ENCODE measurements at regions not wholly inside any gene's neighbourhood (a gene's known extent, or its start where the extent isn't known, plus 50 kb on each side); places are given as distances from the start of the nearest gene placed in this dataset.
"Not testable (repeated sequence)": the region's sequence is repeated elsewhere in the genome, so short reads cannot be mapped to it uniquely, and the experiment has no call there.

- Mint-ChIP-seq H3K27ac (no peak overlapping the region), H3K4me1 (no peaks in the 10 kb centered on the region), H3K36me3 (no peaks in the 10 kb centered on the region), H3K9me3 (no peaks in the 10 kb centered on the region), H3K27me3 (peaks cover 7% of the 10 kb centered on the region), H3K4me3 (no peak overlapping the region)
- ATAC-seq (ENCODE audit: low read depth) (no peak), DNase-seq (ENCODE audit: low spot score in 2 of 2) (no peak)
Observed at GRCh38 chr4:145278341-145279121, 98.1 kb upstream of the OTUD4 start.

GRCh38 chr4:145277011-145277410, 96.6 kb upstream of the OTUD4 start:
- Mint-ChIP-seq H3K36me3 (no peaks in the 10 kb centered on the region), H3K9me3 (no peaks in the 10 kb centered on the region), H3K27ac (no peak overlapping the region), H3K4me3 (no peak overlapping the region), H3K4me1 (no peaks in the 10 kb centered on the region), H3K27me3 (peaks cover 5% of the 10 kb centered on the region)
- ATAC-seq (ENCODE audit: low read depth), result no peak
- DNase-seq (ENCODE audit: low spot score in 2 of 2), result no peak

GRCh38 chr4:145276050-145276449, 95.7 kb upstream of the OTUD4 start:
- Mint-ChIP-seq H3K27me3 (peaks cover 5% of the 10 kb centered on the region), H3K4me3 (no peak overlapping the region), H3K27ac (no peak overlapping the region), H3K36me3 (no peaks in the 10 kb centered on the region), H3K4me1 (no peaks in the 10 kb centered on the region), H3K9me3 (no peaks in the 10 kb centered on the region)
- DNase-seq (ENCODE audit: low spot score in 2 of 2) (no peak), ATAC-seq (ENCODE audit: low read depth) (no peak)

- DNase-seq (ENCODE audit: low spot score in 2 of 2) (no peak), ATAC-seq (ENCODE audit: low read depth) (no peak)
- Mint-ChIP-seq H3K4me1 (no peaks in the 10 kb centered on the region), H3K36me3 (no peaks in the 10 kb centered on the region), H3K27me3 (no peaks in the 10 kb centered on the region), H3K27ac (no peak overlapping the region), H3K4me3 (no peak overlapping the region), H3K9me3 (no peaks in the 10 kb centered on the region)
Observed at GRCh38 chr4:145271194-145271593, 90.8 kb upstream of the OTUD4 start.

- no peak overlapping the region for H3K4me3 Mint-ChIP-seq
- H3K4me1 Mint-ChIP-seq, result no peaks in the 10 kb centered on the region
- no peaks in the 10 kb centered on the region for H3K9me3 Mint-ChIP-seq
- H3K27me3 Mint-ChIP-seq, result peaks cover under 1% of the 10 kb centered on the region
- DNase-seq (ENCODE audit: low spot score in 2 of 2) (no peak), ATAC-seq (ENCODE audit: low read depth) (no peak)
- H3K27ac Mint-ChIP-seq, result no peak overlapping the region
- H3K36me3 Mint-ChIP-seq, result no peaks in the 10 kb centered on the region
Observed at GRCh38 chr4:145266881-145267280, 86.5 kb upstream of the OTUD4 start.

- no peak overlapping the region for H3K4me3 Mint-ChIP-seq
- H3K36me3 Mint-ChIP-seq, result no peaks in the 10 kb centered on the region
- no peak for ATAC-seq (ENCODE audit: low read depth)
- H3K27me3 Mint-ChIP-seq, result peaks cover 1% of the 10 kb centered on the region
- H3K4me1 Mint-ChIP-seq, result no peaks in the 10 kb centered on the region
- no peak overlapping the region for H3K27ac Mint-ChIP-seq
- DNase-seq (ENCODE audit: low spot score in 2 of 2), result no peak
- H3K9me3 Mint-ChIP-seq, result peaks cover 2% of the 10 kb centered on the region
Observed at GRCh38 chr4:145260091-145260490, 79.7 kb upstream of the OTUD4 start.

- DNase-seq (ENCODE audit: low spot score in 2 of 2); H3K9me3 Mint-ChIP-seq; H3K4me3 Mint-ChIP-seq; H3K27ac Mint-ChIP-seq; H3K4me1 Mint-ChIP-seq; ATAC-seq (ENCODE audit: low read depth); H3K27me3 Mint-ChIP-seq; H3K36me3 Mint-ChIP-seq: not testable (repeated sequence)
Observed at GRCh38 chr4:145255311-145255710, 74.9 kb upstream of the OTUD4 start.

- peaks cover 17% of the 10 kb centered on the region for H3K27me3 Mint-ChIP-seq
- no peaks in the 10 kb centered on the region for H3K4me1 Mint-ChIP-seq
- no peak for DNase-seq (ENCODE audit: low spot score in 2 of 2)
- no peak overlapping the region for H3K4me3 Mint-ChIP-seq
- no peaks in the 10 kb centered on the region for H3K36me3 Mint-ChIP-seq
- H3K9me3 Mint-ChIP-seq, result no peaks in the 10 kb centered on the region
- H3K27ac Mint-ChIP-seq, result no peak overlapping the region
- ATAC-seq (ENCODE audit: low read depth), result no peak
Observed at GRCh38 chr4:145252190-145252589, 71.8 kb upstream of the OTUD4 start.

GRCh38 chr4:145251391-145251790, 71.0 kb upstream of the OTUD4 start:
- Mint-ChIP-seq H3K27me3 (peaks cover 17% of the 10 kb centered on the region), H3K9me3 (no peaks in the 10 kb centered on the region)
- ATAC-seq (ENCODE audit: low read depth), result no peak

GRCh38 chr4:145248971-145249370, 68.6 kb upstream of the OTUD4 start:
- H3K27ac Mint-ChIP-seq, result no peak overlapping the region
- DNase-seq (ENCODE audit: low spot score in 2 of 2) (no peak), ATAC-seq (ENCODE audit: low read depth) (no peak)
- H3K4me1 Mint-ChIP-seq, result no peaks in the 10 kb centered on the region
- H3K27me3 Mint-ChIP-seq, result peaks cover 21% of the 10 kb centered on the region
- H3K4me3 Mint-ChIP-seq, result no peak overlapping the region
- no peaks in the 10 kb centered on the region for H3K36me3 Mint-ChIP-seq
- peaks cover 3% of the 10 kb centered on the region for H3K9me3 Mint-ChIP-seq

More at GRCh38 chr4:145251391-145251790, 71.0 kb upstream of the OTUD4 start:
- Mint-ChIP-seq H3K27ac (no peak overlapping the region), H3K36me3 (no peaks in the 10 kb centered on the region), H3K4me1 (no peaks in the 10 kb centered on the region), H3K4me3 (no peak overlapping the region)
- DNase-seq (ENCODE audit: low spot score in 2 of 2), result no peak

GRCh38 chr4:145248502-145248901, 68.1 kb upstream of the OTUD4 start:
- DNase-seq (ENCODE audit: low spot score in 2 of 2) (no peak), ATAC-seq (ENCODE audit: low read depth) (no peak)
- Mint-ChIP-seq H3K27ac (no peak overlapping the region), H3K4me3 (no peak overlapping the region), H3K4me1 (no peaks in the 10 kb centered on the region), H3K9me3 (peaks cover 3% of the 10 kb centered on the region), H3K36me3 (no peaks in the 10 kb centered on the region), H3K27me3 (peaks cover 21% of the 10 kb centered on the region)

- peaks cover 1% of the 10 kb centered on the region for H3K9me3 Mint-ChIP-seq
- peaks cover 2% of the 10 kb centered on the region for H3K27me3 Mint-ChIP-seq
- no peak overlapping the region for H3K4me3 Mint-ChIP-seq
- peak; percentile 85 for ATAC-seq (ENCODE audit: low read depth)
- DNase-seq (ENCODE audit: low spot score in 2 of 2), result peak in 1 of 2 donors; percentile 20
- no peak overlapping the region for H3K27ac Mint-ChIP-seq
- no peaks in the 10 kb centered on the region for H3K4me1 Mint-ChIP-seq
- H3K36me3 Mint-ChIP-seq, result no peaks in the 10 kb centered on the region
Observed at GRCh38 chr4:145234091-145234706, 53.8 kb upstream of the OTUD4 start.

GRCh38 chr4:145231906-145232700, 51.7 kb upstream of the OTUD4 start:
- H3K9me3 Mint-ChIP-seq, result no peaks in the 10 kb centered on the region
- DNase-seq (ENCODE audit: low spot score in 2 of 2) (no peak), ATAC-seq (ENCODE audit: low read depth) (no peak)
- peaks cover 4% of the 10 kb centered on the region for H3K27me3 Mint-ChIP-seq
- H3K4me3 Mint-ChIP-seq, result no peak overlapping the region
- H3K27ac Mint-ChIP-seq, result no peak overlapping the region
- H3K36me3 Mint-ChIP-seq, result peaks cover 2% of the 10 kb centered on the region
- no peaks in the 10 kb centered on the region for H3K4me1 Mint-ChIP-seq

- peaks cover 4% of the 10 kb centered on the region for H3K27me3 Mint-ChIP-seq
- DNase-seq (ENCODE audit: low spot score in 2 of 2) (no peak), ATAC-seq (ENCODE audit: low read depth) (no peak)
- H3K4me1 Mint-ChIP-seq, result no peaks in the 10 kb centered on the region
- H3K4me3 Mint-ChIP-seq, result no peak overlapping the region
- no peaks in the 10 kb centered on the region for H3K9me3 Mint-ChIP-seq
- peaks cover 2% of the 10 kb centered on the region for H3K36me3 Mint-ChIP-seq
- no peak overlapping the region for H3K27ac Mint-ChIP-seq
Observed at GRCh38 chr4:145230726-145231125, 50.3 kb upstream of the OTUD4 start.
